Endothelial cell of umbilical vein (primary cell): ENCODE measurements at regions not wholly inside any gene's neighbourhood (a gene's known extent, or its start where the extent isn't known, plus 50 kb on each side); places are given as distances from the start of the nearest gene placed in this dataset.

Experiments used
- BruUV-seq: library from RNA; stranded (reverse); fragments of 400-500 nt; replicated peaks from 2 replicates; lab custom pipeline; 2021; lab: Mats Ljungman, UMichigan
- CTCF ChIA-PET: fragments of 300-600, 350-600 bp; sonication (Branson Sonifier 250); formaldehyde crosslinking; loops from one replicate; lab custom pipeline; 2021; ENCODE audit warnings: antibody characterized with exemption, inconsistent platforms; lab: Charles Lee
- POLR2A ChIA-PET: fragments of 300-600, 350-600 bp; sonication (Branson Sonifier 250); formaldehyde crosslinking; loops from one replicate; lab custom pipeline; 2021; ENCODE audit warnings: antibody characterized with exemption, inconsistent platforms; lab: Charles Lee
- DNase-seq: peaks from one replicate; pipeline ENCODE4 v3.0.0-alpha.2; 2011; ENCODE audit warnings: low read depth, low spot score
- FAIRE-seq: peaks from 2 replicates; lab custom pipeline; 2011; peaks lifted over from hg19 to GRCh38; lab: Jason Lieb, UNC
- H2AFZ ChIP-seq: 2 replicates; pipeline ENCODE4 v1.6.0; 2012; ENCODE audit warnings: low read depth, low read length, control low read depth, inconsistent platforms
- H3K27ac ChIP-seq: 2 replicates; pipeline ENCODE4 v1.5.1; 2011; ENCODE audit warnings: low read depth, mild to moderate bottlenecking, control low read depth, low read length, moderate library complexity; ENCODE audit not compliant: insufficient read depth
- H3K27me3 ChIP-seq, 2 experiments: 2 replicates each; pipeline versions ENCODE4 v1.6.0 to v1.6.1; 2011; ENCODE audit warnings: low read length in 2 of 2, mixed read lengths in 1 of 2; ENCODE audit not compliant: control insufficient read depth in 2 of 2, insufficient read depth in 2 of 2
- H3K36me3 ChIP-seq, 2 experiments: 2 replicates in 1 of 2; 3 replicates in 1 of 2; pipeline ENCODE4 v1.5.1; 2011; ENCODE audit warnings: low read length in 2 of 2, mild to moderate bottlenecking in 1 of 2, moderate library complexity in 1 of 2; ENCODE audit not compliant: control insufficient read depth in 2 of 2, insufficient read depth in 2 of 2; ENCODE audit errors: extremely low read depth in 1 of 2
- H3K4me1 ChIP-seq: 3 replicates; pipeline ENCODE4 v1.5.1; 2011; ENCODE audit warnings: mild to moderate bottlenecking, low read length; ENCODE audit not compliant: control insufficient read depth, insufficient read depth; ENCODE audit errors: extremely low read depth
- H3K4me2 ChIP-seq: 2 replicates; pipeline ENCODE4 v1.6.1; 2011; ENCODE audit warnings: low read length, control low read depth, mixed read lengths; ENCODE audit not compliant: insufficient read depth
- H3K4me3 ChIP-seq, 3 experiments: fragments of 200-600 bp in 1 of 3; sonication (generic), shearing (Covaris generic) in 1 of 3; replicated peaks in 1 of 3; 2 replicates each; pipeline ENCODE4 v1.5.1; 2011 to 2016; ENCODE audit warnings: control low read depth in 3 of 3, low read length in 3 of 3, mild to moderate bottlenecking in 2 of 3, inconsistent platforms in 1 of 3, low read depth in 1 of 3, moderate library complexity in 1 of 3; ENCODE audit not compliant: insufficient read depth in 1 of 3
- H3K79me2 ChIP-seq: 2 replicates; pipeline ENCODE4 v1.6.0; 2012; ENCODE audit warnings: low read length, inconsistent platforms; ENCODE audit not compliant: control insufficient read depth, insufficient read depth
- H3K9ac ChIP-seq: replicated peaks from 2 replicates; pipeline ENCODE3; 2011; ENCODE audit warnings: low read length, control low read depth; ENCODE audit not compliant: insufficient read depth; ENCODE audit errors: extremely low read depth
- H3K9me1 ChIP-seq: replicated peaks from 3 replicates; pipeline ENCODE4 v1.6.0; 2011; ENCODE audit warnings: mild to moderate bottlenecking, low read length; ENCODE audit not compliant: control insufficient read depth, insufficient read depth; ENCODE audit errors: extremely low read depth
- H3K9me3 ChIP-seq: replicated peaks from 2 replicates; pipeline ENCODE4 v1.5.1; 2012; ENCODE audit warnings: low read length, inconsistent platforms; ENCODE audit not compliant: control insufficient read depth, insufficient read depth
- H4K20me1 ChIP-seq: replicated peaks from 2 replicates; pipeline ENCODE3; 2011; ENCODE audit warnings: mild to moderate bottlenecking, low read length; ENCODE audit not compliant: control insufficient read depth, insufficient read depth; ENCODE audit errors: extremely low read depth
- CTCF ChIP-seq, 2 donors: IDR thresholded peaks; 1 replicate in 1 of 2; 2 replicates in 1 of 2; pipeline ENCODE4 v1.5.1; 2011; ENCODE audit warnings: low read length in 2 of 2, mild to moderate bottlenecking in 2 of 2, moderate library complexity in 2 of 2, control low read depth in 1 of 2, inconsistent platforms in 1 of 2, low read depth in 1 of 2; ENCODE audit not compliant: insufficient read depth in 1 of 2; ENCODE audit errors: extremely low read depth in 1 of 2
- EZH2 ChIP-seq: IDR thresholded peaks from 2 replicates; pipeline ENCODE4 v1.6.1; 2012; ENCODE audit warnings: borderline replicate concordance, low read depth, mild to moderate bottlenecking, moderate library complexity, low read length, inconsistent platforms; ENCODE audit not compliant: severe bottlenecking
- FOS ChIP-seq: IDR thresholded peaks from 2 replicates; pipeline ENCODE4 v1.6.1; 2011; ENCODE audit warnings: mild to moderate bottlenecking, low read length, moderate library complexity, borderline replicate concordance; ENCODE audit not compliant: insufficient read depth
- GATA2 ChIP-seq: IDR thresholded peaks from 2 replicates; pipeline ENCODE4 v1.7.0; 2011; ENCODE audit warnings: low read depth, mild to moderate bottlenecking, moderate library complexity, mixed read lengths, low read length; ENCODE audit not compliant: insufficient read length, insufficient read depth
- JUN ChIP-seq: IDR thresholded peaks from 2 replicates; pipeline ENCODE4 v1.6.1; 2011; ENCODE audit warnings: borderline replicate concordance, low read depth; ENCODE audit not compliant: insufficient read length, insufficient read depth
- MAX ChIP-seq: IDR thresholded peaks from 2 replicates; pipeline ENCODE4 v1.6.1; 2011; ENCODE audit not compliant: insufficient read depth, insufficient read length
- MYC ChIP-seq: IDR thresholded peaks from one replicate; pipeline ENCODE4 v1.6.1; 2011; ENCODE audit warnings: mild to moderate bottlenecking, low read depth, low read length
- POLR2A ChIP-seq: IDR thresholded peaks from 2 replicates; pipeline ENCODE4 v1.6.1; 2012; ENCODE audit warnings: low read depth, mild to moderate bottlenecking, control low read depth, low read length
- POLR2AphosphoS5 ChIP-seq: IDR thresholded peaks from 2 replicates; pipeline ENCODE4 v1.6.1; 2012; ENCODE audit warnings: low read depth, mild to moderate bottlenecking, control low read depth, low read length, moderate library complexity; ENCODE audit not compliant: insufficient read depth
- dilution Hi-C: fragments of 300-500 bp; cut with MboI; formaldehyde crosslinking; loops from one replicate; pipeline ENCODE4 v1.15.0; 2019; ENCODE audit warnings: low sequenced_read_pairs; ENCODE audit not compliant: extremely low pct_ligation_motif_present
- intact Hi-C: fragments of 100-400 bp; cut with micrococcal nuclease; formaldehyde crosslinking; loops from one replicate; pipeline ENCODE4 v1.10.0; 2022

- TF ChIP-seq POLR2A = no peak
- TF ChIP-seq EZH2 = no peak
- TF ChIP-seq CTCF (IDR thresholded peaks at IDR 0.05; ENCODE audit: extremely low read depth in 1 of 2, insufficient read depth in 1 of 2, low read depth in 1 of 2, low read length in 2 of 2) = no peak
- TF ChIP-seq JUN = no peak
- no peak for TF ChIP-seq MAX
- no peak for TF ChIP-seq GATA2
- TF ChIP-seq FOS = no peak
- no peak for TF ChIP-seq MYC
- TF ChIP-seq POLR2AphosphoS5 = no peak
- FAIRE-seq (no peak), DNase-seq (no peak)
- Histone ChIP-seq H3K27ac (no peak overlapping the region), H4K20me1 (no peaks in the 10 kb centered on the region), H3K9ac (no peak overlapping the region), H2AFZ (no peak overlapping the region), H3K9me1 (no peaks in the 10 kb centered on the region), H3K4me1 (no peaks in the 10 kb centered on the region), H3K79me2 (no peaks in the 10 kb centered on the region), H3K27me3 (no peaks in the 10 kb centered on the region), H3K4me3 (no peak overlapping the region), H3K36me3 (no peaks in the 10 kb centered on the region), H3K4me2 (no peak overlapping the region), H3K9me3 (peaks cover 5% of the 10 kb centered on the region)
- dilution Hi-C loops (no loop called here), intact Hi-C loops (no loop called here)
- ChIA-PET CTCF (no interaction called here), POLR2A (no interaction called here)
- no TSS peak for BruUV-seq
Measured at GRCh38 chr6:14533446-14533845, 415.9 kb downstream of the CD83 start.
